IPS-15b (cell line): ENCODE measurements at regions not wholly inside any gene's neighbourhood (a gene's known extent, or its start where the extent isn't known, plus 50 kb on each side); places are given as distances from the start of the nearest gene placed in this dataset.
"Not testable (repeated sequence)": the region's sequence is repeated elsewhere in the genome, so short reads cannot be mapped to it uniquely, and the experiment has no call there.

ENCODE experiments used
- H3K27me3 ChIP-seq: one replicate; pipeline ENCODE4 v1.6.1; 2013; ENCODE audit warnings: low read length; ENCODE audit not compliant: control insufficient read depth, insufficient read depth
- H3K36me3 ChIP-seq: one replicate; pipeline ENCODE4 v1.6.1; 2013; ENCODE audit warnings: low read length; ENCODE audit not compliant: control insufficient read depth, insufficient read depth
- H3K4me1 ChIP-seq: one replicate; pipeline ENCODE4 v1.6.1; 2013; ENCODE audit warnings: mild to moderate bottlenecking, low read length; ENCODE audit not compliant: control insufficient read depth, insufficient read depth
- H3K4me3 ChIP-seq: one replicate; pipeline ENCODE4 v1.5.1; 2013; ENCODE audit warnings: low read depth, low read length
- H3K9ac ChIP-seq: one replicate; pipeline ENCODE4 v1.6.1; 2013; ENCODE audit warnings: low read depth, mild to moderate bottlenecking, low read length
- H3K9me3 ChIP-seq: one replicate; pipeline ENCODE4 v1.6.1; 2013; ENCODE audit warnings: mild to moderate bottlenecking, low read length; ENCODE audit not compliant: control insufficient read depth, insufficient read depth

GRCh38 chr17:64783556-64784352, 121.6 kb upstream of the SMURF2 start:
- Histone ChIP-seq H3K36me3 (no peaks in the 10 kb centered on the region), H3K27me3 (peaks cover 33% of the 10 kb centered on the region), H3K4me3 (no peak overlapping the region), H3K9me3 (no peaks in the 10 kb centered on the region), H3K9ac (no peak overlapping the region), H3K4me1 (peaks cover 7% of the 10 kb centered on the region)

- Histone ChIP-seq H3K4me3 (no peak overlapping the region), H3K9me3 (no peaks in the 10 kb centered on the region), H3K27me3 (peaks cover 38% of the 10 kb centered on the region), H3K4me1 (peaks cover 7% of the 10 kb centered on the region), H3K36me3 (no peaks in the 10 kb centered on the region), H3K9ac (no peak overlapping the region)
Measured at GRCh38 chr17:64783031-64783461, 120.9 kb upstream of the SMURF2 start.

GRCh38 chr17:64781810-64782555, 119.9 kb upstream of the SMURF2 start:
- H3K4me3 ChIP-seq = peak overlapping the region; percentile 52
- peaks cover 49% of the 10 kb centered on the region for H3K27me3 ChIP-seq
- no peaks in the 10 kb centered on the region for H3K9me3 ChIP-seq
- no peak overlapping the region for H3K9ac ChIP-seq
- H3K4me1 ChIP-seq = peaks cover 14% of the 10 kb centered on the region
- no peaks in the 10 kb centered on the region for H3K36me3 ChIP-seq

- H3K4me3 ChIP-seq = peak overlapping the region; percentile 70
- peaks cover 53% of the 10 kb centered on the region for H3K27me3 ChIP-seq
- H3K4me1 ChIP-seq = peaks cover 14% of the 10 kb centered on the region
- H3K36me3 ChIP-seq = no peaks in the 10 kb centered on the region
- H3K9ac ChIP-seq = no peak overlapping the region
- H3K9me3 ChIP-seq = no peaks in the 10 kb centered on the region
Measured at GRCh38 chr17:64781014-64781756, 119.1 kb upstream of the SMURF2 start.

- H3K9ac ChIP-seq = no peak overlapping the region
- no peaks in the 10 kb centered on the region for H3K9me3 ChIP-seq
- H3K36me3 ChIP-seq = no peaks in the 10 kb centered on the region
- H3K27me3 ChIP-seq = peaks cover 61% of the 10 kb centered on the region
- H3K4me3 ChIP-seq = peak overlapping the region; percentile 70
- peaks cover 14% of the 10 kb centered on the region for H3K4me1 ChIP-seq
Measured at GRCh38 chr17:64780096-64781013, 118.2 kb upstream of the SMURF2 start.

GRCh38 chr17:64779376-64780095, 117.4 kb upstream of the SMURF2 start:
- H3K9me3 ChIP-seq = no peaks in the 10 kb centered on the region
- no peaks in the 10 kb centered on the region for H3K36me3 ChIP-seq
- H3K9ac ChIP-seq = no peak overlapping the region
- H3K4me3 ChIP-seq = peak overlapping the region; percentile 70
- peaks cover 14% of the 10 kb centered on the region for H3K4me1 ChIP-seq
- H3K27me3 ChIP-seq = peaks cover 69% of the 10 kb centered on the region

- Histone ChIP-seq H3K27me3 (peaks cover 70% of the 10 kb centered on the region), H3K4me3 (peak overlapping the region; percentile 56), H3K4me1 (peaks cover 14% of the 10 kb centered on the region)
Measured at GRCh38 chr17:64779098-64779375, 116.9 kb upstream of the SMURF2 start.

GRCh38 chr17:64778240-64779097, 116.4 kb upstream of the SMURF2 start:
- Histone ChIP-seq H3K36me3 (no peaks in the 10 kb centered on the region), H3K4me3 (peak overlapping the region; percentile 56), H3K9ac (no peak overlapping the region), H3K4me1 (peaks cover 14% of the 10 kb centered on the region), H3K9me3 (no peaks in the 10 kb centered on the region), H3K27me3 (peaks cover 70% of the 10 kb centered on the region)

More at GRCh38 chr17:64779098-64779375, 116.9 kb upstream of the SMURF2 start:
- not testable (repeated sequence) for H3K9ac ChIP-seq, H3K36me3 ChIP-seq, H3K9me3 ChIP-seq

- H3K4me1 ChIP-seq = peaks cover 14% of the 10 kb centered on the region
Measured at GRCh38 chr17:64777415-64778239, 115.5 kb upstream of the SMURF2 start.

More at GRCh38 chr17:64777415-64778239, 115.5 kb upstream of the SMURF2 start:
- H3K4me3 ChIP-seq = peak overlapping the region; percentile 56
- H3K36me3 ChIP-seq = no peaks in the 10 kb centered on the region
- H3K27me3 ChIP-seq = peaks cover 64% of the 10 kb centered on the region
- no peaks in the 10 kb centered on the region for H3K9me3 ChIP-seq
- no peak overlapping the region for H3K9ac ChIP-seq
